ENCODE measurements at regions not wholly inside any gene's neighbourhood (a gene's known extent, or its start where the extent isn't known, plus 50 kb on each side); places are given as distances from the start of the nearest gene placed in this dataset.

- no peak for DNase-seq
Measured at GRCh38 chr17:73962308-73962707, 241.2 kb upstream of the RPL38 start.

GRCh38 chr17:73968680-73969079 lies 234.8 kb upstream of the RPL38 start:
- no peak for DNase-seq

- DNase-seq = no peak
Measured at GRCh38 chr17:73969956-73970355, 233.5 kb upstream of the RPL38 start.

- DNase-seq = no peak
Measured at GRCh38 chr17:73971127-73971526, 232.4 kb upstream of the RPL38 start.

GRCh38 chr17:73972056-73972455 lies 231.4 kb upstream of the RPL38 start:
- no peak for DNase-seq

- DNase-seq = no peak
Measured at GRCh38 chr17:73972901-73973300, 230.6 kb upstream of the RPL38 start.

- DNase-seq = no peak
Measured at GRCh38 chr17:73973586-73974409, 229.7 kb upstream of the RPL38 start.

- no peak for DNase-seq
Measured at GRCh38 chr17:73974536-73974935, 228.9 kb upstream of the RPL38 start.

GRCh38 chr17:73976147-73976546 lies 227.3 kb upstream of the RPL38 start:
- DNase-seq = no peak

- no peak for DNase-seq
Measured at GRCh38 chr17:73976676-73977521, 226.6 kb upstream of the RPL38 start.

- DNase-seq = no peak
Measured at GRCh38 chr17:73980517-73980916, 223.0 kb upstream of the RPL38 start.

GRCh38 chr17:73982871-73983270 lies 220.6 kb upstream of the RPL38 start:
- DNase-seq = no peak

- DNase-seq = no peak
Measured at GRCh38 chr17:73983621-73984400, 219.7 kb upstream of the RPL38 start.

- DNase-seq = no peak
Measured at GRCh38 chr17:73984941-73985340, 218.5 kb upstream of the RPL38 start.

- no peak for DNase-seq
Measured at GRCh38 chr17:73985466-73986015, 217.9 kb upstream of the RPL38 start.

- DNase-seq = no peak
Measured at GRCh38 chr17:73986641-73987177, 216.8 kb upstream of the RPL38 start.

- DNase-seq = no peak
Measured at GRCh38 chr17:73987395-73987794, 216.1 kb upstream of the RPL38 start.

GRCh38 chr17:73987845-73988509 lies 215.5 kb upstream of the RPL38 start:
- DNase-seq = no peak

- DNase-seq = no peak
Measured at GRCh38 chr17:73989671-73990070, 213.8 kb upstream of the RPL38 start.

- no peak for DNase-seq
Measured at GRCh38 chr17:73990290-73990689, 213.2 kb upstream of the RPL38 start.

GRCh38 chr17:73991260-73991659 lies 212.2 kb upstream of the RPL38 start:
- peak; percentile 42 for DNase-seq

GRCh38 chr17:73994946-73995345 lies 208.5 kb upstream of the RPL38 start:
- DNase-seq = no peak

Measured in NCI-H748 treated with DMSO at 0.1 percent for 48 hours (cell line).